Colonic mucosa (tissue), 4 donors: ENCODE measurements at regions not wholly inside any gene's neighbourhood (a gene's known extent, or its start where the extent isn't known, plus 50 kb on each side); places are given as distances from the start of the nearest gene placed in this dataset.

Experiments
- DNase-seq: peaks from one replicate; pipeline ENCODE4 v3.0.0-alpha.2; 2020
- H3K27ac ChIP-seq: fragments of 200-600 bp; one replicate; pipeline ENCODE4 v1.8.0; 2021
- H3K27me3 ChIP-seq: fragments of 200-600 bp; one replicate; pipeline ENCODE4 v1.8.0; 2021
- H3K36me3 ChIP-seq: fragments of 200-600 bp; one replicate; pipeline ENCODE4 v1.8.0; 2021
- H3K4me1 ChIP-seq: fragments of 200-600 bp; one replicate; pipeline ENCODE4 v1.8.0; 2021; ENCODE audit warnings: mild to moderate bottlenecking
- H3K4me3 ChIP-seq: fragments of 200-600 bp; one replicate; pipeline ENCODE4 v1.8.0; 2021
- H3K9ac ChIP-seq, 2 donors: one replicate each; pipeline ENCODE4 v1.7.0; 2013; ENCODE audit warnings: control low read depth in 2 of 2, low read depth in 2 of 2, low read length in 2 of 2
- H3K9me3 ChIP-seq: fragments of 200-600 bp; one replicate; pipeline ENCODE4 v1.8.0; 2021
- intact Hi-C: fragments of 100-400 bp; cut with DNase I; formaldehyde crosslinking; loops from one replicate; pipeline ENCODE4 v1.14.1; 2022
- TF ChIP-seq, protein P1 (sequence below): fragments of 200-600 bp; IDR thresholded peaks from one replicate; pipeline ENCODE4 v1.8.0; 2022; ENCODE audit warnings: antibody characterized with exemption, mild to moderate bottlenecking
- donor health status: healthy.
- donor health status: DM: no; HTN: no; CAD: no.
- donor health status: DM: no; HTN: no; CAD: no.

DNA sequence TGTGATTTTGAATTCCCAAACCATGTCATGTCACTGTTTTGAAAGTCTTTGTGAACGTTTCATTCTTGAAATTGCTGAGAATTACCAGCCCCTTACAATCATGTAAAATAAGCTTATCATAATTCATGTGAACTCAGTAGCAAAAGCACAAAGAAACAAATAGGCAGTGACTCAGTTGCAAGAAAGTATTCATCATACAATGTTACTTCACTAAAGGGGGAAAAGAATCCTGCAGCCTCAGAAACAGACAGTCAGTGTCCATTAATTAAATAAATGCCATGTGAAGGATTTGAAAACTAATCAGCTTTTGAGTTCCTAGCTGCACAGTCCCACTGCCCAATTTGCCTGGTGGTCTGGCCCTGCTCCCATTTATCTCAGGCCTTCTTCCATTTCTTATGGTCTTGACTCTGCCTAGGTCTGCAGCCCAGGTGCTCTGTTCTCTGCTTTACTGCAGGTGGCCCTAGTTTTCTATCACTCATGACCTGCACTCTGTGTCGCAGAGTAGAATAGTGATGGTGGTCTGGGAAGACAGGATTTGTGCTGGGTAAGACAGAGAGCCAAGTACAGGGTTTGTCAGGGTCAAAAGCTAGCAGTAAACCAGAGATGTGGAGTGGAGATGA is 99.7 kb downstream of the PLCE1 start:
- Histone ChIP-seq H3K9me3 (no peaks in the 10 kb centered on the region), H3K9ac (no peak overlapping the region), H3K36me3 (no peaks in the 10 kb centered on the region), H3K4me1 (no peaks in the 10 kb centered on the region), H3K27me3 (no peaks in the 10 kb centered on the region), H3K4me3 (no peak overlapping the region), H3K27ac (no peak overlapping the region)
- intact Hi-C loops, result no loop called here
- no peak for DNase-seq
- TF ChIP-seq, protein P1, sequence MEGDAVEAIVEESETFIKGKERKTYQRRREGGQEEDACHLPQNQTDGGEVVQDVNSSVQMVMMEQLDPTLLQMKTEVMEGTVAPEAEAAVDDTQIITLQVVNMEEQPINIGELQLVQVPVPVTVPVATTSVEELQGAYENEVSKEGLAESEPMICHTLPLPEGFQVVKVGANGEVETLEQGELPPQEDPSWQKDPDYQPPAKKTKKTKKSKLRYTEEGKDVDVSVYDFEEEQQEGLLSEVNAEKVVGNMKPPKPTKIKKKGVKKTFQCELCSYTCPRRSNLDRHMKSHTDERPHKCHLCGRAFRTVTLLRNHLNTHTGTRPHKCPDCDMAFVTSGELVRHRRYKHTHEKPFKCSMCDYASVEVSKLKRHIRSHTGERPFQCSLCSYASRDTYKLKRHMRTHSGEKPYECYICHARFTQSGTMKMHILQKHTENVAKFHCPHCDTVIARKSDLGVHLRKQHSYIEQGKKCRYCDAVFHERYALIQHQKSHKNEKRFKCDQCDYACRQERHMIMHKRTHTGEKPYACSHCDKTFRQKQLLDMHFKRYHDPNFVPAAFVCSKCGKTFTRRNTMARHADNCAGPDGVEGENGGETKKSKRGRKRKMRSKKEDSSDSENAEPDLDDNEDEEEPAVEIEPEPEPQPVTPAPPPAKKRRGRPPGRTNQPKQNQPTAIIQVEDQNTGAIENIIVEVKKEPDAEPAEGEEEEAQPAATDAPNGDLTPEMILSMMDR, result no peak

DNA sequence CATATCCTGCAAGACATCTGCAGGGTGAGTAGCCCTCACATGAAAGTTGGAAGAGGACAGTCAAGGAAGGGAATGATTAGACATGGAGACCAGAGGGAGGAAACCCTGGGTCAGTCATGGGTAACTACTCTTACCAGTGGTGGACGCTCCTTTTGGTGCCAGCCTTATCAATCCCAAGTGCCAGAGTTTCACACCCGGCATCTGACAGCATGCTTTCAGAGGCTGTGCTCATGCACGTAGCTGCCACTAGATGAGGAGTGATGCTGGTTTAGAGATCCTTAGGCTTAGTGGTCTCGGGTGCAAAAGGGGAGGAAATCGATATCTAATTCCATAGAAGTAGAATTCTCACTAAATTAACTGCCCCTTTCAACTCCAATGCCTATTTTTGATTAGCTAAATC is 100.8 kb downstream of the PLCE1 start:
- Histone ChIP-seq H3K27ac (no peak overlapping the region), H3K36me3 (no peaks in the 10 kb centered on the region), H3K4me1 (no peaks in the 10 kb centered on the region), H3K27me3 (no peaks in the 10 kb centered on the region), H3K4me3 (no peak overlapping the region), H3K9ac (no peak overlapping the region), H3K9me3 (no peaks in the 10 kb centered on the region)
- intact Hi-C loops, result no loop called here
- DNase-seq, result no peak
- TF ChIP-seq, protein P1, result no peak

DNA sequence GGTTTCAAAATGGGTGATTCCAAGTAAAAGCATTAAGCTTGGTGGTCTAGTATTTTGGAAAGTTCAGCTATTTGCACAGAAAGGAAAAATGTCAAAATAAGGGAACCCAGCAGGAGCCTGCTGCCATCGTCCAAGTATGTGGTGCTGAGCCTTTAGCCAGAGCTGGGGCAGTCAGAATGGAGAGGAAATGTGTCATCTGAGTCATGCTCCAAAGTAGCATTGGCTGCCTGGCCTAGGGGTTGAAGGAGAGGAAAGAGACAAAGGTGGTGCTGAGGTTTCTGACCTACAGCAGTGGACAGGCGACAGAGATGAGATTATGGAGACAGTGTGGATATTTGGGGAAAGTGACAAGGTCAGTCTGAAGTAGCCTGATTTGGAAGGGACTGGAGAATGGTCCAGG is 103.9 kb downstream of the PLCE1 start:
- no peak for DNase-seq
- no peaks in the 10 kb centered on the region for H3K9me3 ChIP-seq
- H3K9ac ChIP-seq, result no peak overlapping the region
- TF ChIP-seq, protein P1, result no peak
- no peaks in the 10 kb centered on the region for H3K36me3 ChIP-seq
- H3K27me3 ChIP-seq, result no peaks in the 10 kb centered on the region
- H3K4me3 ChIP-seq, result no peak overlapping the region
- no peak overlapping the region for H3K27ac ChIP-seq
- H3K4me1 ChIP-seq, result no peaks in the 10 kb centered on the region
- intact Hi-C loops, result no loop called here

DNA sequence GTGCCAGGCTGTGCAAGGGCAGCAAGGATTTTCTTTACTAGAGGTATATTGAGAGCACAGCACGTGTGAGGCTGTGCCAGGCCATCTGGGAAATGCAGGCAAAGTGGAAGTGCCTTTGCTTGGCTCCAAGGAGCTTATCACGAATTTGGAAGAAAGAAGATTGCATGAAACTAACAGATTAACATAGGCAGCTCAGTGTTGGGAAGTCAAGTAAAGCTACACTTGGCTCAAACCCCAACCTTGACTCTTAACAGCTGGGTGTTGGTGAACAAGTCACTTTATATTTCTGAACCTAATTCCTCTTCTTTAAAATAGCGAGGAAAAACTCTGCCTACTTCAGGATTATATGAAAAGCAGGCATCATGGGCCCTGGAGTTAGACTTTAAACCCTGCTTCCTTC is 105.2 kb downstream of the PLCE1 start:
- Histone ChIP-seq H3K4me1 (no peaks in the 10 kb centered on the region), H3K27ac (no peak overlapping the region), H3K27me3 (no peaks in the 10 kb centered on the region), H3K36me3 (no peaks in the 10 kb centered on the region), H3K9me3 (no peaks in the 10 kb centered on the region), H3K4me3 (no peak overlapping the region), H3K9ac (no peak overlapping the region)
- DNase-seq, result no peak
- intact Hi-C loops, result no loop called here
- TF ChIP-seq, protein P1, result no peak

DNA sequence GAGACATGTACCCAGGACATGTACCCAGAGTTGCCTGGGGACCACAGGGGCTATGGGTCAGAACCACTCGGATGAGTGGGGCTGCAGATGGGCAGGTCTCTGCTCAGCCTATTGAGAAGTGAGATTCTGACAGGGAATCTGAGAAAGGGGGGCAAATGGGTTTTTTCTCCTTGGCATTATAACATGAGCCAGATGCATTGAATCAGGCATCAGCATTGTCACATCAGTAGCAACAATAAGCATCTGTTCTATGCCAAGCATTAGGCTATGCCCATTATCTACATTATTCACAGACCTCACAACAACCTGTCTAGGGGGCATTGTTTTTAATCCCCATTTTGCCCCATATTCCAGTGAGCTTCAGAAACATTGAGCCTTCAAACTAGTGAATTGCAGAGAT is 108.2 kb downstream of the PLCE1 start:
- H3K27ac ChIP-seq, result no peak overlapping the region

More for the DNA sequence above, 108.2 kb downstream of the PLCE1 start:
- no peak overlapping the region for H3K4me3 ChIP-seq
- no peaks in the 10 kb centered on the region for H3K4me1 ChIP-seq
- no peak for DNase-seq
- no peaks in the 10 kb centered on the region for H3K36me3 ChIP-seq
- TF ChIP-seq, protein P1, result no peak
- no peak overlapping the region for H3K9ac ChIP-seq
- intact Hi-C loops, result no loop called here
- H3K9me3 ChIP-seq, result no peaks in the 10 kb centered on the region
- H3K27me3 ChIP-seq, result no peaks in the 10 kb centered on the region
